CD14-positive monocyte (primary cell): ENCODE measurements at regions not wholly inside any gene's neighbourhood (a gene's known extent, or its start where the extent isn't known, plus 50 kb on each side); places are given as distances from the start of the nearest gene placed in this dataset.

Experiments
- DNase-seq, 3 donors: peaks; one replicate each; pipeline ENCODE4 v3.0.0-alpha.2; 2011 to 2022
- H2AFZ ChIP-seq: 2 replicates; pipeline ENCODE4 v1.6.0; 2012; ENCODE audit warnings: mild to moderate bottlenecking, low read depth, low read length, inconsistent platforms; ENCODE audit not compliant: insufficient read depth, poor library complexity, severe bottlenecking
- H3K27ac ChIP-seq, 2 donors: 1 replicate in 1 of 2; 2 replicates in 1 of 2; pipeline ENCODE4 v1.5.1; 2012 to 2013; ENCODE audit warnings: low read length in 2 of 2, control low read depth in 1 of 2, inconsistent platforms in 1 of 2, low read depth in 1 of 2, mild to moderate bottlenecking in 1 of 2
- H3K27me3 ChIP-seq, 2 donors: one replicate each; pipeline versions ENCODE4 v1.6.0 to v1.6.1; 2011 to 2013; ENCODE audit warnings: low read length in 2 of 2; ENCODE audit not compliant: control insufficient read depth in 2 of 2, insufficient read depth in 2 of 2
- H3K36me3 ChIP-seq, 2 donors: replicated peaks in 1 of 2; 1 replicate in 1 of 2; 2 replicates in 1 of 2; pipeline versions ENCODE4 v1.5.1 to v1.6.1; 2012 to 2013; ENCODE audit warnings: low read length in 2 of 2, control low read depth in 1 of 2, inconsistent platforms in 1 of 2, mild to moderate bottlenecking in 1 of 2; ENCODE audit not compliant: insufficient read depth in 2 of 2, control insufficient read depth in 1 of 2
- H3K4me1 ChIP-seq, 2 donors: 1 replicate in 1 of 2; 2 replicates in 1 of 2; pipeline versions ENCODE4 v1.5.1 to v1.6.1; 2012 to 2013; ENCODE audit warnings: low read length in 2 of 2, control low read depth in 1 of 2, inconsistent platforms in 1 of 2, mild to moderate bottlenecking in 1 of 2, moderate library complexity in 1 of 2; ENCODE audit not compliant: insufficient read depth in 2 of 2, control insufficient read depth in 1 of 2
- H3K4me2 ChIP-seq: replicated peaks from 2 replicates; pipeline ENCODE3; 2012; ENCODE audit warnings: low read length, moderate library complexity, mild to moderate bottlenecking; ENCODE audit not compliant: poor library complexity, severe bottlenecking; ENCODE audit errors: extremely low read depth
- H3K4me3 ChIP-seq, 3 experiments: fragments of 200-600 bp in 1 of 3; sonication (generic) in 1 of 3; replicated peaks in 1 of 3; 1 replicate in 2 of 3; 2 replicates in 1 of 3; pipeline ENCODE4 v1.5.1; 2011 to 2013; ENCODE audit warnings: low read length in 3 of 3, mild to moderate bottlenecking in 3 of 3, control low read depth in 2 of 3, low read depth in 2 of 3, inconsistent platforms in 1 of 3, moderate library complexity in 1 of 3
- H3K79me2 ChIP-seq: 2 replicates; pipeline ENCODE4 v1.6.0; 2012; ENCODE audit warnings: mild to moderate bottlenecking, control low read depth, inconsistent platforms, low read length, moderate library complexity; ENCODE audit not compliant: insufficient read depth
- H3K9ac ChIP-seq: 2 replicates; pipeline ENCODE4 v1.6.0; 2017; ENCODE audit warnings: low read length, mild to moderate bottlenecking; ENCODE audit not compliant: insufficient read depth, poor library complexity, severe bottlenecking
- H3K9me3 ChIP-seq, 2 donors: replicated peaks in 1 of 2; 1 replicate in 1 of 2; 2 replicates in 1 of 2; pipeline versions ENCODE4 v1.5.1 to v1.6.1; 2012 to 2013; ENCODE audit warnings: low read length in 2 of 2, control low read depth in 1 of 2; ENCODE audit not compliant: control insufficient read depth in 1 of 2, insufficient read depth in 1 of 2
- H4K20me1 ChIP-seq: 2 replicates; pipeline ENCODE4 v1.6.0; 2012; ENCODE audit warnings: mild to moderate bottlenecking, low read length, control low read depth, moderate library complexity; ENCODE audit not compliant: insufficient read depth
- H3K27ac Mint-ChIP-seq, 7 donors: one replicate each; pipeline ENCODE4 v1.8.0; 2020; ENCODE audit warnings: mild to moderate bottlenecking in 7 of 7, mixed read lengths in 7 of 7, moderate library complexity in 6 of 7, inconsistent platforms in 2 of 7
- H3K27me3 Mint-ChIP-seq, 3 donors: one replicate each; pipeline ENCODE4 v1.8.0; 2021 to 2022; ENCODE audit warnings: low read depth in 3 of 3, mild to moderate bottlenecking in 3 of 3, mixed read lengths in 3 of 3, moderate library complexity in 3 of 3, inconsistent platforms in 1 of 3
- H3K36me3 Mint-ChIP-seq, 2 donors: one replicate each; pipeline ENCODE4 v1.8.0; 2020; ENCODE audit warnings: mixed read lengths in 2 of 2, inconsistent platforms in 1 of 2, mild to moderate bottlenecking in 1 of 2
- H3K4me1 Mint-ChIP-seq: one replicate; pipeline ENCODE4 v1.8.0; 2020; ENCODE audit warnings: mild to moderate bottlenecking, mixed read lengths
- H3K4me3 Mint-ChIP-seq, 2 donors: one replicate each; pipeline ENCODE4 v1.8.0; 2020; ENCODE audit warnings: mild to moderate bottlenecking in 2 of 2, mixed read lengths in 2 of 2, moderate library complexity in 1 of 2
- H3K9me3 Mint-ChIP-seq, 7 donors: one replicate each; pipeline ENCODE4 v1.8.0; 2020 to 2022; ENCODE audit warnings: mixed read lengths in 7 of 7, mild to moderate bottlenecking in 6 of 7, moderate library complexity in 6 of 7, inconsistent platforms in 2 of 7
- WGBS: methylation state at CpG from one replicate; pipeline ENCODE4 v1.1.5; 2013; ENCODE audit warnings: missing lambda C conversion rate; ENCODE audit not compliant: insufficient coverage; 5-methylcytosine and 5-hydroxymethylcytosine counted together
- intact Hi-C, 2 donors: fragments of 100-400 bp; cut with micrococcal nuclease; formaldehyde crosslinking; loops; one replicate each; pipeline versions ENCODE4 v1.15.0 to v1.15.1; 2023
- TF ChIP-seq, protein P1 (sequence below): fragments of 200-600 bp; IDR thresholded peaks from one replicate; pipeline ENCODE4 v1.8.0; 2022; ENCODE audit warnings: antibody characterized with exemption, mild to moderate bottlenecking

GRCh38 chr2:38207168-38207567, 131.2 kb upstream of the CYP1B1 start:
- H3K27ac ChIP-seq, result no peak overlapping the region
- intact Hi-C loops, result no loop called here
- Mint-ChIP-seq H3K4me1 (peaks cover 6% of the 10 kb centered on the region), H3K27me3 (peaks cover 9 to 21% (median 15%) of the 10 kb centered on the region in 3 donors), H3K4me3 (no peak overlapping the region), H3K36me3 (peaks cover 0 to 10% of the 10 kb centered on the region in 2 donors), H3K27ac (no peak overlapping the region), H3K9me3 (peaks cover 8 to 21% (median 11%) of the 10 kb centered on the region in 7 donors)
- WGBS, result no CpG with 5 or more reads among the region's 1 CpG
- no peaks in the 10 kb centered on the region for H3K9me3 ChIP-seq
- no peaks in the 10 kb centered on the region for H3K4me1 ChIP-seq
- H2AFZ ChIP-seq, result no peak overlapping the region
- TF ChIP-seq, protein P1, sequence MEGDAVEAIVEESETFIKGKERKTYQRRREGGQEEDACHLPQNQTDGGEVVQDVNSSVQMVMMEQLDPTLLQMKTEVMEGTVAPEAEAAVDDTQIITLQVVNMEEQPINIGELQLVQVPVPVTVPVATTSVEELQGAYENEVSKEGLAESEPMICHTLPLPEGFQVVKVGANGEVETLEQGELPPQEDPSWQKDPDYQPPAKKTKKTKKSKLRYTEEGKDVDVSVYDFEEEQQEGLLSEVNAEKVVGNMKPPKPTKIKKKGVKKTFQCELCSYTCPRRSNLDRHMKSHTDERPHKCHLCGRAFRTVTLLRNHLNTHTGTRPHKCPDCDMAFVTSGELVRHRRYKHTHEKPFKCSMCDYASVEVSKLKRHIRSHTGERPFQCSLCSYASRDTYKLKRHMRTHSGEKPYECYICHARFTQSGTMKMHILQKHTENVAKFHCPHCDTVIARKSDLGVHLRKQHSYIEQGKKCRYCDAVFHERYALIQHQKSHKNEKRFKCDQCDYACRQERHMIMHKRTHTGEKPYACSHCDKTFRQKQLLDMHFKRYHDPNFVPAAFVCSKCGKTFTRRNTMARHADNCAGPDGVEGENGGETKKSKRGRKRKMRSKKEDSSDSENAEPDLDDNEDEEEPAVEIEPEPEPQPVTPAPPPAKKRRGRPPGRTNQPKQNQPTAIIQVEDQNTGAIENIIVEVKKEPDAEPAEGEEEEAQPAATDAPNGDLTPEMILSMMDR, result no peak
- peaks cover under 1 to 12% of the 10 kb centered on the region in 2 donors for H3K27me3 ChIP-seq
- H4K20me1 ChIP-seq, result no peaks in the 10 kb centered on the region
- no peak for DNase-seq
- no peak overlapping the region for H3K9ac ChIP-seq
- H3K36me3 ChIP-seq, result no peaks in the 10 kb centered on the region
- H3K4me2 ChIP-seq, result no peak overlapping the region
- no peaks in the 10 kb centered on the region for H3K79me2 ChIP-seq
- H3K4me3 ChIP-seq, result no peak overlapping the region

DNA sequence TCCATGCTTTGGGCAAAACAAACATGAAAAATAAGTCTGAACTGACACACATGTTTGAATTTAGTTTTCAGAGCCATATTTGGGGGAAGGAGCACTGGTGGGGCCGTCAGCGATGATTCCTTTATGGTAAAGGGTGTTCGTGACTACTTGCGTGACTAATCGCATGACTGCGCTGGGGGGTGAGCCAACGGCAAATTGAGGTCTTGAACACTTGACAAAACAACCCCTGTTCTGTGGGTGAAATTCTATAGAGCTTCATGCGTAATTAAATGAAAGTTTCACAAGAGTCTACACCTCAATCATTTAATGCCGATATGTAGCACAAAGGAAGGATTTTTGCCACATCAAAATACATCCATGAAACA, 127.5 kb upstream of the CYP1B1 start:
- peaks cover 16 to 39% (median 37%) of the 10 kb centered on the region in 3 donors for H3K27me3 Mint-ChIP-seq
- no peaks in the 10 kb centered on the region for H3K36me3 ChIP-seq
- H2AFZ ChIP-seq, result no peak overlapping the region
- 96% methylated on average over 4 of the region's 9 CpGs for WGBS
- H3K27ac Mint-ChIP-seq, result no peak overlapping the region
- H3K4me2 ChIP-seq, result no peak overlapping the region
- no peak overlapping the region for H3K27ac ChIP-seq
- H3K4me1 Mint-ChIP-seq, result peaks cover 6% of the 10 kb centered on the region
- H3K4me1 ChIP-seq, result no peaks in the 10 kb centered on the region
- H3K9me3 ChIP-seq, result no peaks in the 10 kb centered on the region
- peaks cover 4 to 5% of the 10 kb centered on the region in 2 donors for H3K36me3 Mint-ChIP-seq
- peaks cover 6 to 18% (median 11%) of the 10 kb centered on the region in 7 donors for H3K9me3 Mint-ChIP-seq
- DNase-seq, result no peak
- no peak overlapping the region for H3K9ac ChIP-seq
- peaks cover 13 to 31% of the 10 kb centered on the region in 2 donors for H3K27me3 ChIP-seq
- intact Hi-C loops, result no loop called here
- no peaks in the 10 kb centered on the region for H4K20me1 ChIP-seq
- TF ChIP-seq, protein P1, result no peak
- H3K4me3 ChIP-seq, result no peak overlapping the region
- no peaks in the 10 kb centered on the region for H3K79me2 ChIP-seq
- no peak overlapping the region for H3K4me3 Mint-ChIP-seq
